Pons (tissue), 1 donor: ENCODE measurements at regions not wholly inside any gene's neighbourhood (a gene's known extent, or its start where the extent isn't known, plus 50 kb on each side); places are given as distances from the start of the nearest gene placed in this dataset.

Source experiments
- DNase-seq: peaks from one replicate; pipeline ENCODE4 v3.0.0-alpha.2; 2016; ENCODE audit warnings: low spot score

- DNase-seq, result no peak
Observed at GRCh38 chr17:73984941-73985340, 218.5 kb upstream of the RPL38 start.

GRCh38 chr17:73985466-73986015 lies 217.9 kb upstream of the RPL38 start:
- no peak for DNase-seq

DNA sequence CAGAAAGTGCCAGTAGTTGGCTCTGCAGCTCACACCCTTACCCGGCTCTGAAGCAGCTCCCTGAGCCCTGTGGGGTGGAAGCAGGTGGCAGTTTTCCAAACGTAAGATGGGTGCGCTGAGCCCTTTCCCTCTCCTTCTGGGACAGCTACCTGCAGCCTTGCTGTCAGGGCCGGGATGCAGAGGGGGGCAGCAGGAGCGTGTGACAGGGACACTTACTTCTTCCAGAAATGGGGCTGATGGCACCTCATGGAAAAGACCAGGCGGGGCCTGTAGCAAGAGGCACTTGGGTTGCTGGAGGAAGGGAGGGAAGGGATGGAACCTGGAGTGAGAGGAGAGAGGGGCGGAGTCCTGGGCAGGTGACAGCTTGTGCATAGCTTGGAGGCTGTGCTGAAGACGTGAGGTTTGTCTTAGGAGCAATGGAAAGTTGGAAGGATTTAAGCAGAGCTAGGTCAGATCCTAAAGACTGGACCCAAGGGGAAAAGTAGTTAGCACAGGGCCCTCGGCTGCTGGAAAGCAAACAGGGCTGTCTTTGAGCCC lies 216.8 kb upstream of the RPL38 start:
- DNase-seq, result no peak

DNA sequence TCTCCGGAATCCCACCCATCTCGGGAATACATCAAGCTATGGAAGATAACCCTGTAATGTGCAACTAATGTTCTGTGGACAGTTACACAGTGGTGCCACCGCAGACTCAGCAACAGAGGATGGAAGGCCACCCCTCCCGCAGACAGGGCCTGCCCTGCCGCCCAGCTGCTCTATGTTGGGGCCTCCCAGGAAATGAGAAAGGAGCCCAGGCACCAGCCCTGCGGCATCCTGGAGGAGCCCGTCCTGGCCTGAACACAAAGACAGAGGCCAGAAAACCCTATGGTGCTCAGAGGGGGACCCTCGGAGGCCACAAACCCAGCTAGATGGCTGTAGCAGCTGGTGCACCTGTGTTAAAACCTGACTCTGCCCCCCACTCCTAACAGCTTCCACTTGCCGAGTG lies 216.1 kb upstream of the RPL38 start:
- no peak for DNase-seq

DNA sequence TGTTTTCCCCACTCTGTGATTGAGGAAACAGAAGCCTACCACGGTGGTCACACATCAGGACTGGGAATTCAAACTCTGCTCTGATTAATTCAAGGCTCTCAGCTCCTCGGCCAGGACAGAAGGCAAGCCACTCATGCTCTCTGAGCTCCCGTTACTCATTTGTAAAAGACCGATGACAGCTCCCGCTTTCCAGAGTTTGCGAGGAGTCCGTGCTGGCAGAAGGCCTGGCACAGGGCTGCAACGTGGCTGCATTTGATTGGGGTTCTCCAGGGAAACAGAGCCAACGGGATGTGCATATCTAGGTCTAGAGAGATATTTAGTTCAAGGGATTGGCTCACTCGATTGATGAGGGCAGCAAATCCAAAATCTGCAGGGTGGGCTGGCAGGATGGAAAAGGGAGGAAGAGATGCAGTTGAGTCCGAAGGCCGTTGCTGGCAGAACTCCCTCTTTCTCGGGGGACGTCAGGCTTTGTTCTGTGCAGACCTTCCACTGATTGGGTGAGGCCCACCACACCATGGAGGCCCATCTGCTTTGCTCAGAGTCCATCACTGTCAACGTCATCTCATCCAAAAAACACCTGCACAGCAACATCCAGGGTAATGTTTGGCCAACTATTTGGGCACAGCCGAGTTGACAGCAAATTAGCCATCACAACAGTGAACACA lies 215.5 kb upstream of the RPL38 start:
- no peak for DNase-seq

GRCh38 chr17:73989671-73990070 lies 213.8 kb upstream of the RPL38 start:
- DNase-seq, result no peak

- DNase-seq, result no peak
Observed at GRCh38 chr17:73990290-73990689, 213.2 kb upstream of the RPL38 start.

DNA sequence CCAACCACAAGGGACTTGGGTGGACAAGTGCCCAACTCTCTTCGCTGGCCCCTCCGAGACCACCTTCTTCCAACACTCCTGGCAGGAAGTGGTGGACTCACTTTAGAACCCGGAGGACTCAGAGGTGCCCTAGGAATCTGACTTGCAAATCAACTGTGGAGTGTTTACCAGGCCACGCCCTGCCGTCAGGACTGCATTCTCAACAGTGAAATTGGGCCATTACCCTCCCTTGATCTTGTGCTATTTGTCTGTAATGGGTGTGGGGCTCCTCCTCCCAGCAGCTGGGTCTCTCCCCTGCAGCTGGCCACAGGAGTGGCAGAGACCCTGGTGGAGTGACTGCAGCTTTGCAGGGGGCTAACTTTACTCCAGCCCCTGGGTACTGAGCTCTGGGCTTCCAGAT lies 212.2 kb upstream of the RPL38 start:
- no peak for DNase-seq

DNA sequence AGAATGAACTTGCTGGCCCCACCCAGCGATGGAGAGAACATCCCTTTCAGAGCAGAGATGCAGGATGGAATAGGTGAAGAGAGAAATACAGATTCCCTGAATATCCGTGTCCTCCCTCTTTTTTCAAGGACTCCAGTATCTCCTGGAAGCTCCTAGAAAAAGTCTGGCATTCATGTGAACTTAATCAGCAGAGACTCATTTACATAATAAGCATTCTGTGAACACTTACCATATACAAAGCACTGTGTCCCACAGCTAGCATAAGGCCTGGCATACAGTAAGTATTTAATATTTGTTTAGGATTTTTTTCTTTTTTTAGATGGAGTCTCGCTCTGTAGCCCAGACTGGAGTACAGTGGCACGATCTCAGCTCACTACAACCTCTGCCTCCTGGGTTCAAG lies 208.5 kb upstream of the RPL38 start:
- DNase-seq, result no peak

DNA sequence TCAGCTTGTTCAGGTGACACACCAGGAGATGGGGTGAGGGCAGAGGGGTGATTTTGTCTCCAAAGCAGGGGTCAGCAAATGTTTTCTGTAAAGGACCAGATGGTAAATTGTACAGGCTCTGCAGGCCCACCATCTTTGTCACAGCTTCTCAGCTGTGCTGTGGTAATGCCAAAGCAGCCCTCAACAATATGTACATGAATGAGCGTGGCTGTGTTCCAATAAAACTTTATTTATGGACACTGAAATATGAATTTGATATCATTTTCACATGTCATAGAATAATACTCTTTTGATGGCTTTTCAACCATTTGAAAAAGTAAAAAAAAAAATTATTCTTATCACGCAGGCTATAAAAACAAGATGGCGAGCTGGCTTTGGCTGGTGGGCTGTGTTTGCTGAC lies 206.4 kb upstream of the RPL38 start:
- DNase-seq, result no peak

DNA sequence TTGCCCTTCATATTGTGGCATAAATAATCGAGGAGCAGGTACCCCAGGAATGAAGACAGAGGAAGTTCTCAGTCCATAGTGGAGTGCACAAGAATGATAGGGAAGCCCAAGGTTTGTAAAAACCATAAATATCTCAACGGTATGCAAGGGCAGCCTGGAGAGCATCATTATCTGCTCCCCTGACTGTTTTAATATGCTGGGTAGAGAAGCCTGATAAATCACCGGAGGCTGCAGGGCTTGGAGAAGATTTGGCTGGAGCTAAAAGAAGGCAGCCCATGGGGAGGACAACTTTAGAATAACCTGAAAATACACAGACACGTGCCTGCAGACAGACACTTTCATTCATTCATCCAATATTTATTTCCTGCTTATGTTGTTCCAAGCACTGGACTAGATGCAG lies 205.2 kb upstream of the RPL38 start:
- DNase-seq, result no peak

GRCh38 chr17:73998653-73999645 lies 204.5 kb upstream of the RPL38 start:
- no peak for DNase-seq

DNA sequence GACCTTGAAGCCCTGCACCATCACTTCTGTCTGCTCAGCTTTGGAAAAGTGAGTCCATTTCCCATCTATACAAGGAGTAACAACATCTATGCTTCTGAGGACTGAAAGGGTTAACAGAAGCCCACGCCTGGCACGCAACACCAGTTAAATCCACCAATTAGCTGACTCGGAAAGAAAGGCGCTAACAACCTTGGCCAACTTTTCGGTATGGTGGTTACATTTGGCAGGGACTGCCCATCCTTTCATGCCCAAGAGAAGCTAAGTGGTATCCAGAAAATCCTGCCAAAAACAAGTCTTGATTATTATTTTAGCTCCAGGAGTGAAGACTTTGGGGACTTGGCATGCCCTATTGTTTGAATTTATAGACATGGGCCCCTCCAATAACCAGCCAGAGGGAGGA lies 202.3 kb upstream of the RPL38 start:
- DNase-seq, result no peak

DNA sequence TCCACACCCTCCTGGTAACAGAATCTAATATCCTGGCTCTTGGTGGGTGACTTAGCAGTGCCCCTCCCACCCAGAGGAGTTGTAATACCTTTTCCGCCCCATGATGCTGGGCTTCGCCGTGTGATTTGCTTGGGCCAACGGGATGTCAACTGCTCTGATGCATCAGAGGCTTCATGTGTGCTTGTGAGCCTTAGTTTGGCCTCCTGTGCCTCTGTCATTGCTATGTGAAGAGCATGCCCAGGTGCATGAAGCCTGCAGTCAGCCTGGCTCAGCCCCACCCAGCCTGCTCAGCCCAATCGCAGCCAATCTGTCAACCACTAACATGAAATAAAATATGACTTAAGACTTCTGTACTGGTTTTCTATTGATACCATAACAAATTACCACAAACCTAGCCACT lies 201.2 kb upstream of the RPL38 start:
- DNase-seq, result no peak

DNA sequence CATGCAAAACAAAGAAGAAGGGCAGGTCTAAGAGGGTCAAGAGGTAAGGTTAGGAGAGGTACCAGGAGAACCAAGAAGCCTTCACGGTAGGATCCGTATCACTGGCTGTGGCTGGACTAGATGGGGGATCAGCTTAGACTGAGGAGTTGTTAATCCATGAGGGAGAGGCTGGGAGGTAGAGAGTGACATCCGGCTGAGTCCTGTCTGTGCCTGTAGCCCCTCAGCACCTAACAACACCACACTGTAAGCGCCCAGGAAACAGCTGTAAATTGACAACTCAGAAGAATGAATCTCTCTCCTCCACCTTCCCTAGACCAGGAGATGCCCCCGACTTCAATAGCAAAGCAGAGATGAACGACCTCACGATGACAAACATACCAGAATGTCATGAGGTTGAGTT lies 199.4 kb upstream of the RPL38 start:
- no peak for DNase-seq

DNA sequence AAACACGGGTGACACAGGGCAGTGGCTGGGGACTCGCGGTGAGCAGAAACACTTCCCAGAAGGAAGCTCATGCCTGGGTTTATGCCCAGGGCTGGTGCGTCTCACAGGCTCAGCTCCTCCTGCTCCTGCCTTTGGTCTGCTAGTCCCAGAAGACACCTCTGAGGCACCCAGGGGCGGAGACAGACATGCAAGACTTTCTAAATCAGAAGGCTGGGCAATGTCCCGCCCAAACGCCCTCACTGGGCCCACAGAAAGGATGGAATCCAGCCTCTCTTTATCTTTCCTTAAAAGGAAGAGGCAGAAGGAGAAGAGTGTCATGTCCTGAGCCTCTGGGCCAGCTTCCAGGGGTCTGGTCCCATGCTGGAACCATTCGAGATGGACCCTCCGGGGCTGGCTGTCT lies 197.7 kb upstream of the RPL38 start:
- no peak for DNase-seq

GRCh38 chr17:74006371-74006770 lies 197.1 kb upstream of the RPL38 start:
- no peak for DNase-seq

GRCh38 chr17:74008196-74008595 lies 195.3 kb upstream of the RPL38 start:
- DNase-seq, result no peak

- DNase-seq, result no peak
Observed at GRCh38 chr17:74009056-74009625, 194.3 kb upstream of the RPL38 start.

DNA sequence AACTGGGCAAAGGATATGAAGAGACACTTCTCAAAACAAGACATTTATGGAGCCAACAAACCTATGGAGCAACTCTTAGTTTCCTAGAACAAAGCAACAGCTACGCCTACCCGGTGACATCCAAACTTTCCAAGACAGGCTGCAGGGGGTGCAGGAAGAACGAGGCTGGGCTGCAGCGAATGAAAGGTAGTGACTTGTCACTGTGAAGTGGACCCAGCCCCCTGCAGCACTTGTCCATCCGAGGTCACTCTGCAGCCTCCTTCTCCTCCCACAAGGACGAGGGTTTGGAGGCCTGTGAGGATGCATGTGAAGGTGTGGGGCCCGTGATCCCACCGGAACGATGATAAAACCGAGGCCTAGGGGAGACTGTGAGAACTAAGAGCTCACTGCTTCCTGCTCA lies 192.6 kb upstream of the RPL38 start:
- no peak for DNase-seq

GRCh38 chr17:74011966-74012365 lies 191.5 kb upstream of the RPL38 start:
- DNase-seq, result no peak

DNA sequence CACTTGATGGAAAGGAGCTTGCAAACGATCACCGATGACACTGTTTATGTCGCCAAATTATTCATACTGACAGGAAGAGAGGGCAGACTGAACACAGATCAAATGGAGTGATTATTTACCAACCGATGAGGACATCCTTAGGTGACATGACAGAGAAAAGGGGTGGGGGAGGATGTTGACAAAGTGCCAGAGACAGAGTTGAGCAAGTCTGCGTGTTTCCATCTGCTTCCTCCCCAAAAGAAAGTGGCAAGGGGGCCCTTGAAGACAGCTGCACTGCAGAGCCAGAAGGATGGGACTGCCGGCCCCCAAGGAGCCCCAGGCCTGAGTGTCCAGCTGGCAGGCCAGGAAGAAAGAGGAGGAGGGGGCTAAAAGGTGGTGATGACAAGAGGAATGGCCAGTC lies 191.0 kb upstream of the RPL38 start:
- DNase-seq, result no peak

DNA sequence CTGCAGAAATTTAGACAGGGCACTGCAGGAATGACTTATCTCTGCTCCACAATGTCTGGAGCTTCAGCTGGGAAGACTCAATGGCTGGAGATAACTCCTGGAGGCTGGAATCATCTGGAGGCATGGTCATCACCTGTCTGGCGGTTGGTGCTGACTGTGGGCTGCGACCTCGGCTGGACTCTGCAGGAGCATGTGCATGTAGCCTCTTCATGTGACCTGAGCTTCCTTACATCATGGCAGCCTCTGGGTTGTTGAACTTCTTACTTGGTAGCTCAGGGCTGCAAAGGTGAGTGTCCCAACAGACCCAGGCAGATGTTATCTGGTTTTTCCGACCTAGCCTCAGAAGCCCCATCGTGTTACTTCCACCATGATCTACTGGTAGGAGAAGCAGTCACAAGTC lies 188.2 kb upstream of the RPL38 start:
- DNase-seq, result no peak
